Fibroblast of lung (primary cell): ENCODE measurements at regions not wholly inside any gene's neighbourhood (a gene's known extent, or its start where the extent isn't known, plus 50 kb on each side); places are given as distances from the start of the nearest gene placed in this dataset.

Experiments used
- CTCF ChIP-seq, 2 donors: IDR thresholded peaks in 1 of 2; conservative IDR thresholded peaks in 1 of 2; 1 replicate in 1 of 2; 2 replicates in 1 of 2; pipeline ENCODE4 v1.5.1; 2011 to 2012; ENCODE audit warnings: low read length in 2 of 2, control low read depth in 1 of 2, inconsistent platforms in 1 of 2, low read depth in 1 of 2, mild to moderate bottlenecking in 1 of 2
- EZH2 ChIP-seq: IDR thresholded peaks from 2 replicates; pipeline ENCODE4 v1.5.1; 2012; ENCODE audit warnings: low read length, control low read depth, mild to moderate bottlenecking; ENCODE audit errors: missing control alignments

GRCh38 chr22:27672721-27673418 is 128.7 kb downstream of the MN1 start:
- TF ChIP-seq CTCF (conservative IDR thresholded peaks at IDR 0.05 in 1 of 2, IDR thresholded peaks at IDR 0.05 in 1 of 2; ENCODE audit: low read depth in 1 of 2, low read length in 2 of 2) (no peak), EZH2 (no peak)
